Kidney (tissue), 13 donors: ENCODE measurements at regions not wholly inside any gene's neighbourhood (a gene's known extent, or its start where the extent isn't known, plus 50 kb on each side); places are given as distances from the start of the nearest gene placed in this dataset.

Source experiments
- DNase-seq, 5 donors: peaks; one replicate each; pipeline ENCODE4 v3.0.0-alpha.2; 2013 to 2020
- FAIRE-seq: peaks from 2 replicates; lab custom pipeline; 2012; peaks lifted over from hg19 to GRCh38; lab: Jason Lieb, UNC
- H3K27ac ChIP-seq, 2 donors: one replicate each; pipeline ENCODE4 v1.7.0; 2013; ENCODE audit warnings: low read depth in 2 of 2, low read length in 2 of 2, inconsistent platforms in 1 of 2
- H3K27me3 ChIP-seq: one replicate; pipeline ENCODE4 v1.7.1; 2013; ENCODE audit warnings: low read length, inconsistent platforms; ENCODE audit not compliant: control insufficient read depth, insufficient read depth
- H3K36me3 ChIP-seq, 3 donors: one replicate each; pipeline versions ENCODE4 v1.7.0 to v1.7.1; 2013; ENCODE audit warnings: low read length in 3 of 3, control low read depth in 1 of 3, inconsistent platforms in 1 of 3; ENCODE audit not compliant: insufficient read depth in 3 of 3, control insufficient read depth in 2 of 3
- H3K4me1 ChIP-seq, 3 donors: one replicate each; pipeline versions ENCODE4 v1.7.0 to v1.7.1; 2013; ENCODE audit warnings: low read length in 3 of 3, inconsistent platforms in 1 of 3, low read depth in 1 of 3; ENCODE audit not compliant: control insufficient read depth in 2 of 3, insufficient read depth in 2 of 3
- H3K4me3 ChIP-seq, 3 donors: one replicate each; pipeline versions ENCODE4 v1.7.0 to v1.8.1; 2013; ENCODE audit warnings: low read length in 3 of 3, control low read depth in 1 of 3, inconsistent platforms in 1 of 3
- H3K9ac ChIP-seq, 3 donors: one replicate each; pipeline versions ENCODE4 v1.7.0 to v1.7.1; 2013; ENCODE audit warnings: low read length in 3 of 3, control low read depth in 1 of 3, inconsistent platforms in 1 of 3
- H3K9me3 ChIP-seq, 3 donors: one replicate each; pipeline versions ENCODE4 v1.7.0 to v1.7.1; 2013; ENCODE audit warnings: low read length in 3 of 3, control low read depth in 1 of 3, inconsistent platforms in 1 of 3; ENCODE audit not compliant: control insufficient read depth in 2 of 3, insufficient read depth in 1 of 3
- CTCF ChIP-seq: IDR thresholded peaks from 3 replicates; pipeline ENCODE4 v1.5.1; 2012; ENCODE audit warnings: mild to moderate bottlenecking, moderate library complexity, borderline replicate concordance; ENCODE audit not compliant: insufficient read depth; ENCODE audit errors: extremely low read depth
- intact Hi-C: fragments of 100-400 bp; cut with DNase I; formaldehyde crosslinking; loops from one replicate; pipeline ENCODE4 v1.11.1; 2022
- donor health status: control.
- donor health status: control.
- donor health status: control.
- donor health status: control.
- donor health status: control.
- donor health status: DM: yes; HTN: yes; CAD: no.
- donor health status: Normal renal cell carcinoma (clear cell type).

- FAIRE-seq (no peak), DNase-seq (no peak)
- no peaks in the 10 kb centered on the region for H3K4me1 ChIP-seq
- no peaks in the 10 kb centered on the region for H3K36me3 ChIP-seq
- H3K27me3 ChIP-seq, result no peaks in the 10 kb centered on the region
- H3K9ac ChIP-seq, result no peak overlapping the region
- no peak overlapping the region for H3K27ac ChIP-seq
- intact Hi-C loops, result no loop called here
- H3K9me3 ChIP-seq, result no peaks in the 10 kb centered on the region
- no peak for TF ChIP-seq CTCF
- H3K4me3 ChIP-seq, result no peak overlapping the region
Measured at GRCh38 chr13:85408415-85408814, 390.8 kb downstream of the SLITRK6 start.

GRCh38 chr13:85406269-85406975 is 392.8 kb downstream of the SLITRK6 start:
- DNase-seq (no peak), FAIRE-seq (no peak)
- Histone ChIP-seq H3K4me1 (no peaks in the 10 kb centered on the region), H3K27ac (no peak overlapping the region), H3K27me3 (no peaks in the 10 kb centered on the region), H3K9me3 (no peaks in the 10 kb centered on the region), H3K9ac (no peak overlapping the region), H3K36me3 (no peaks in the 10 kb centered on the region), H3K4me3 (no peak overlapping the region)
- intact Hi-C loops, result no loop called here
- TF ChIP-seq CTCF, result no peak

GRCh38 chr13:85405316-85405897 is 393.8 kb downstream of the SLITRK6 start:
- H3K36me3 ChIP-seq, result no peaks in the 10 kb centered on the region
- FAIRE-seq, result no peak
- no peak overlapping the region for H3K9ac ChIP-seq
- intact Hi-C loops, result no loop called here
- no peaks in the 10 kb centered on the region for H3K9me3 ChIP-seq
- no peak overlapping the region for H3K4me3 ChIP-seq
- no peak for TF ChIP-seq CTCF
- H3K27me3 ChIP-seq, result no peaks in the 10 kb centered on the region
- DNase-seq, result no peak
- no peak overlapping the region for H3K27ac ChIP-seq
- H3K4me1 ChIP-seq, result no peaks in the 10 kb centered on the region
